Esophagus squamous epithelium (tissue), 5 donors: ENCODE measurements at regions not wholly inside any gene's neighbourhood (a gene's known extent, or its start where the extent isn't known, plus 50 kb on each side); places are given as distances from the start of the nearest gene placed in this dataset.
A peak's percentile ranks its signal among the peaks of the same experiment; 100 is the strongest.
"Not testable (repeated sequence)": the region's sequence is repeated elsewhere in the genome, so short reads cannot be mapped to it uniquely, and the experiment has no call there.

Experiments
- DNase-seq: peaks from one replicate; lab custom pipeline; 2025; lab: John Stamatoyannopoulos, UW
- H3K27ac ChIP-seq, 4 donors: fragments of 200-600 bp; sonication (generic); one replicate each; pipeline ENCODE4 v1.5.1; 2016 to 2019; ENCODE audit warnings: mild to moderate bottlenecking in 1 of 4
- H3K27me3 ChIP-seq, 4 donors: fragments of 200-600 bp; sonication (generic); 1 replicate in 3 of 4; 2 replicates in 1 of 4; pipeline versions ENCODE4 v1.5.1 to v1.6.0; 2017 to 2021; ENCODE audit warnings: antibody characterized with exemption in 1 of 4
- H3K36me3 ChIP-seq, 3 donors: fragments of 200-600 bp; sonication (generic); one replicate each; pipeline ENCODE4 v1.5.1; 2016 to 2019
- H3K4me1 ChIP-seq, 3 donors: fragments of 200-600 bp; sonication (generic); one replicate each; pipeline ENCODE4 v1.5.1; 2017 to 2019
- H3K4me3 ChIP-seq, 4 donors: fragments of 200-600 bp; sonication (generic); 1 replicate in 3 of 4; 2 replicates in 1 of 4; pipeline ENCODE4 v1.5.1; 2016 to 2019; ENCODE audit warnings: mild to moderate bottlenecking in 2 of 4, moderate library complexity in 1 of 4
- H3K9me3 ChIP-seq, 3 donors: fragments of 200-600 bp; sonication (generic); one replicate each; pipeline ENCODE4 v1.5.1; 2016 to 2019
- CTCF ChIP-seq, 6 experiments: fragments of 450-650 bp in 4 of 6; fragments of 200-600 bp in 2 of 6; sonication (generic) in 2 of 6; IDR thresholded peaks; one replicate each; pipeline ENCODE4 v1.5.1; 2016 to 2019; ENCODE audit warnings: antibody characterized with exemption in 6 of 6, mild to moderate bottlenecking in 4 of 6, moderate library complexity in 4 of 6
- POLR2A ChIP-seq, 4 donors: fragments of 450-650 bp; IDR thresholded peaks; one replicate each; pipeline ENCODE4 v1.6.1; 2017; ENCODE audit warnings: antibody characterized with exemption in 4 of 4, mild to moderate bottlenecking in 4 of 4, moderate library complexity in 3 of 4
- WGBS, 2 donors: methylation state at CpG; one replicate each; pipeline ENCODE4 v1.1.5; 2018; 5-methylcytosine and 5-hydroxymethylcytosine counted together
- intact Hi-C: fragments of 100-400 bp; cut with DNase I; formaldehyde crosslinking; loops from one replicate; pipeline ENCODE4 v1.15.0; 2022
- donor health status: DM: yes; HTN: yes; CAD: no.

- 7 to 9% methylated on average over 6 of the region's 6 CpGs for WGBS, 2 donors
- Histone ChIP-seq H3K27me3 (no peaks in the 10 kb centered on the region), H3K9me3 (no peaks in the 10 kb centered on the region), H3K4me1 (peaks cover 0 to 8% (median 0%) of the 10 kb centered on the region in 3 donors), H3K27ac (peak overlapping the region in 1 of 4 donors; percentile 5), H3K36me3 (no peaks in the 10 kb centered on the region), H3K4me3 (no peak overlapping the region)
- DNase-seq: no peak
- TF ChIP-seq CTCF (IDR thresholded peaks at IDR 0.05) (no peak), POLR2A (IDR thresholded peaks at IDR 0.05) (no peak)
- intact Hi-C loops: no loop called here
Observed at GRCh38 chr4:108433832-108434231, 186.5 kb upstream of the RPL34 start.

- intact Hi-C loops, H3K36me3 ChIP-seq, H3K4me1 ChIP-seq, DNase-seq, H3K27ac ChIP-seq, H3K4me3 ChIP-seq, H3K27me3 ChIP-seq, H3K9me3 ChIP-seq: not testable (repeated sequence)
- WGBS, 2 donors: 70% methylated on average over 1 of the region's 1 CpG; no CpG with 5 or more reads in 1 of the 2 donors
Observed at GRCh38 chr4:108433394-108433793, 187.0 kb upstream of the RPL34 start.

- peaks cover 0 to 8% (median 0%) of the 10 kb centered on the region in 3 donors for H3K4me1 ChIP-seq
- no peaks in the 10 kb centered on the region for H3K36me3 ChIP-seq
- 91 to 93% methylated on average over 3 of the region's 3 CpGs for WGBS, 2 donors
- no peaks in the 10 kb centered on the region for H3K9me3 ChIP-seq
- H3K4me3 ChIP-seq: no peak overlapping the region
- no peak overlapping the region for H3K27ac ChIP-seq
- intact Hi-C loops: no loop called here
- no peaks in the 10 kb centered on the region for H3K27me3 ChIP-seq
- DNase-seq: no peak
- TF ChIP-seq CTCF (IDR thresholded peaks at IDR 0.05) (no peak), POLR2A (IDR thresholded peaks at IDR 0.05) (no peak)
Observed at GRCh38 chr4:108432418-108432817, 188.0 kb upstream of the RPL34 start.

- WGBS, 2 donors: 88% methylated on average over 1 of the region's 1 CpG
Observed at GRCh38 chr4:108431986-108432385, 188.4 kb upstream of the RPL34 start.

GRCh38 chr4:108430921-108431320 is 189.5 kb upstream of the RPL34 start:
- no peaks in the 10 kb centered on the region for H3K36me3 ChIP-seq
- no peaks in the 10 kb centered on the region for H3K9me3 ChIP-seq
- H3K27ac ChIP-seq: no peak overlapping the region
- no peaks in the 10 kb centered on the region for H3K27me3 ChIP-seq
- intact Hi-C loops: no loop called here
- TF ChIP-seq POLR2A (IDR thresholded peaks at IDR 0.05): no peak
- no peak for TF ChIP-seq CTCF (IDR thresholded peaks at IDR 0.05)
- WGBS, 2 donors: 87 to 89% methylated on average over 3 of the region's 3 CpGs
- H3K4me3 ChIP-seq: no peak overlapping the region
- H3K4me1 ChIP-seq: peaks cover 0 to 8% (median 0%) of the 10 kb centered on the region in 3 donors
- DNase-seq: no peak

More at GRCh38 chr4:108431986-108432385, 188.4 kb upstream of the RPL34 start:
- H3K27ac ChIP-seq: no peak overlapping the region
- intact Hi-C loops: no loop called here
- no peak for DNase-seq
- H3K4me1 ChIP-seq: peaks cover 0 to 8% (median 0%) of the 10 kb centered on the region in 3 donors
- no peaks in the 10 kb centered on the region for H3K9me3 ChIP-seq
- no peaks in the 10 kb centered on the region for H3K36me3 ChIP-seq
- H3K27me3 ChIP-seq: no peaks in the 10 kb centered on the region
- TF ChIP-seq CTCF (IDR thresholded peaks at IDR 0.05) (no peak), POLR2A (IDR thresholded peaks at IDR 0.05) (no peak)
- no peak overlapping the region for H3K4me3 ChIP-seq

GRCh38 chr4:108429662-108430061 is 190.7 kb upstream of the RPL34 start:
- intact Hi-C loops: no loop called here
- H3K27me3 ChIP-seq: no peaks in the 10 kb centered on the region
- TF ChIP-seq CTCF (IDR thresholded peaks at IDR 0.05): no peak
- no peak overlapping the region for H3K27ac ChIP-seq
- H3K4me1 ChIP-seq: peaks cover 0 to 8% (median 0%) of the 10 kb centered on the region in 3 donors
- 55 to 88% methylated on average over 1 of the region's 1 CpG for WGBS, 2 donors
- no peak for DNase-seq
- no peak overlapping the region for H3K4me3 ChIP-seq
- H3K36me3 ChIP-seq: no peaks in the 10 kb centered on the region
- no peaks in the 10 kb centered on the region for H3K9me3 ChIP-seq
